HG02642 (cell line): ENCODE measurements at regions not wholly inside any gene's neighbourhood (a gene's known extent, or its start where the extent isn't known, plus 50 kb on each side); places are given as distances from the start of the nearest gene placed in this dataset.
"Not testable (repeated sequence)": the region's sequence is repeated elsewhere in the genome, so short reads cannot be mapped to it uniquely, and the experiment has no call there.

ENCODE experiments used
- ATAC-seq: cut with Tn5 transposase; IDR thresholded peaks from one replicate; pipeline ENCODE4 v1.9.1; 2021; ENCODE audit warnings: mild to moderate bottlenecking; ENCODE audit not compliant: unreplicated experiment, poor library complexity

- ATAC-seq, result not testable (repeated sequence)
These were observed 86.3 kb upstream of the CCDC71L start for GRCh38 chr7:106747301-106747700.

GRCh38 chr7:106747804-106748203 is 86.8 kb upstream of the CCDC71L start:
- ATAC-seq, result no peak

GRCh38 chr7:106749165-106749564 is 88.2 kb upstream of the CCDC71L start:
- ATAC-seq, result no peak

GRCh38 chr7:106750773-106751172 is 89.8 kb upstream of the CCDC71L start:
- ATAC-seq, result no peak

- no peak for ATAC-seq
These were observed 91.4 kb upstream of the CCDC71L start for GRCh38 chr7:106752367-106752766.

GRCh38 chr7:106755024-106755423 is 94.1 kb upstream of the CCDC71L start:
- not testable (repeated sequence) for ATAC-seq

GRCh38 chr7:106755641-106756040 is 94.7 kb upstream of the CCDC71L start:
- no peak for ATAC-seq

- ATAC-seq, result no peak
These were observed 95.1 kb upstream of the CCDC71L start for GRCh38 chr7:106756071-106756470.

GRCh38 chr7:106756884-106757283 is 95.9 kb upstream of the CCDC71L start:
- ATAC-seq, result no peak

GRCh38 chr7:106757846-106758245 is 96.9 kb upstream of the CCDC71L start:
- no peak for ATAC-seq

- not testable (repeated sequence) for ATAC-seq
These were observed 101.9 kb upstream of the CCDC71L start for GRCh38 chr7:106762845-106763244.

- no peak for ATAC-seq
These were observed 101.4 kb upstream of the PIK3CG start for GRCh38 chr7:106763717-106764116.

GRCh38 chr7:106765727-106766355 is 99.2 kb upstream of the PIK3CG start:
- no peak for ATAC-seq

- ATAC-seq, result no peak
These were observed 98.5 kb upstream of the PIK3CG start for GRCh38 chr7:106766551-106766950.

- no peak for ATAC-seq
These were observed 98.0 kb upstream of the PIK3CG start for GRCh38 chr7:106767078-106767477.

- ATAC-seq, result peak; percentile 85
These were observed 97.4 kb upstream of the PIK3CG start for GRCh38 chr7:106767498-106768323.

- ATAC-seq, result peak; percentile 74
These were observed 96.7 kb upstream of the PIK3CG start for GRCh38 chr7:106768324-106768751.

- ATAC-seq, result no peak
These were observed 94.9 kb upstream of the PIK3CG start for GRCh38 chr7:106770191-106770590.

GRCh38 chr7:106772655-106773108 is 92.4 kb upstream of the PIK3CG start:
- no peak for ATAC-seq

GRCh38 chr7:106773228-106773627 is 91.9 kb upstream of the PIK3CG start:
- no peak for ATAC-seq

- no peak for ATAC-seq
These were observed 91.4 kb upstream of the PIK3CG start for GRCh38 chr7:106773721-106774120.
